Breast epithelium (tissue), 4 donors: ENCODE measurements at regions not wholly inside any gene's neighbourhood (a gene's known extent, or its start where the extent isn't known, plus 50 kb on each side); places are given as distances from the start of the nearest gene placed in this dataset.
"Not testable (repeated sequence)": the region's sequence is repeated elsewhere in the genome, so short reads cannot be mapped to it uniquely, and the experiment has no call there.

ENCODE experiments used
- DNase-seq, 2 donors: peaks; one replicate each; pipeline ENCODE4 v3.0.0-alpha.2; 2019; ENCODE audit warnings: low spot score in 2 of 2
- H3K27ac ChIP-seq, 2 donors: fragments of 200-600 bp; sonication (generic) in 1 of 2; one replicate each; pipeline ENCODE4 v1.5.1; 2016 to 2019; ENCODE audit warnings: mild to moderate bottlenecking in 1 of 2
- H3K27me3 ChIP-seq, 2 donors: fragments of 200-600 bp; sonication (generic) in 1 of 2; one replicate each; pipeline versions ENCODE4 v1.5.1 to v1.6.0; 2017 to 2019; ENCODE audit warnings: control low read depth in 1 of 2, mild to moderate bottlenecking in 1 of 2
- H3K36me3 ChIP-seq: fragments of 200-600 bp; one replicate; pipeline ENCODE4 v1.5.1; 2019
- H3K4me1 ChIP-seq, 2 donors: fragments of 200-600 bp; sonication (generic); one replicate each; pipeline ENCODE4 v1.5.1; 2016 to 2019; ENCODE audit warnings: control low read depth in 1 of 2
- H3K4me3 ChIP-seq, 3 donors: fragments of 200-600 bp; sonication (generic); 1 replicate in 2 of 3; 2 replicates in 1 of 3; pipeline ENCODE4 v1.5.1; 2016 to 2019; ENCODE audit warnings: mild to moderate bottlenecking in 3 of 3, moderate library complexity in 2 of 3
- H3K9me3 ChIP-seq, 2 donors: fragments of 200-600 bp; sonication (generic) in 1 of 2; one replicate each; pipeline ENCODE4 v1.5.1; 2016 to 2019; ENCODE audit warnings: control low read depth in 1 of 2
- CTCF ChIP-seq, 3 donors: fragments of 450-650 bp; IDR thresholded peaks; one replicate each; pipeline ENCODE4 v1.5.1; 2016 to 2017; ENCODE audit warnings: antibody characterized with exemption in 3 of 3, mild to moderate bottlenecking in 3 of 3, moderate library complexity in 3 of 3
- POLR2A ChIP-seq: fragments of 450-650 bp; IDR thresholded peaks from one replicate; pipeline ENCODE4 v1.6.1; 2016; ENCODE audit warnings: antibody characterized with exemption, mild to moderate bottlenecking, moderate library complexity
- POLR2AphosphoS5 ChIP-seq, 3 donors: sonication (generic); formaldehyde crosslinking; IDR thresholded peaks; one replicate each; pipeline ENCODE4 v1.6.1; 2017; ENCODE audit warnings: antibody characterized with exemption in 3 of 3
- intact Hi-C: fragments of 100-400 bp; cut with DNase I; formaldehyde crosslinking; loops from one replicate; pipeline ENCODE4 v1.15.1; 2023; ENCODE audit warnings: low total_unique reads

- Histone ChIP-seq H3K4me3 (no peak overlapping the region), H3K27me3 (no peaks in the 10 kb centered on the region), H3K36me3 (no peaks in the 10 kb centered on the region), H3K27ac (no peak overlapping the region), H3K9me3 (no peaks in the 10 kb centered on the region), H3K4me1 (no peaks in the 10 kb centered on the region)
- intact Hi-C loops, result no loop called here
- TF ChIP-seq POLR2A (no peak), POLR2AphosphoS5 (IDR thresholded peaks at IDR 0.05) (no peak), CTCF (IDR thresholded peaks at IDR 0.05) (no peak)
- no peak for DNase-seq
Measured at GRCh38 chr2:52594026-52594425, 1173.6 kb upstream of the CHAC2 start.

- H3K4me3 ChIP-seq, H3K4me1 ChIP-seq, H3K36me3 ChIP-seq, H3K9me3 ChIP-seq, H3K27ac ChIP-seq, H3K27me3 ChIP-seq, DNase-seq, intact Hi-C loops: not testable (repeated sequence)
Measured at GRCh38 chr2:52584071-52584470, 1183.5 kb upstream of the CHAC2 start.

- no peak for TF ChIP-seq POLR2AphosphoS5 (IDR thresholded peaks at IDR 0.05)
- no peak for TF ChIP-seq CTCF (IDR thresholded peaks at IDR 0.05)
- no peak for TF ChIP-seq POLR2A
- H3K9me3 ChIP-seq, result no peaks in the 10 kb centered on the region
- no peak overlapping the region for H3K27ac ChIP-seq
- no peak overlapping the region for H3K4me3 ChIP-seq
- no peaks in the 10 kb centered on the region for H3K27me3 ChIP-seq
- H3K36me3 ChIP-seq, result no peaks in the 10 kb centered on the region
- intact Hi-C loops, result no loop called here
- DNase-seq, result no peak
- H3K4me1 ChIP-seq, result no peaks in the 10 kb centered on the region
Measured at GRCh38 chr2:52572469-52572894, 1195.1 kb upstream of the CHAC2 start.

- Histone ChIP-seq H3K27ac (no peak overlapping the region), H3K4me3 (no peak overlapping the region), H3K4me1 (no peaks in the 10 kb centered on the region), H3K9me3 (no peaks in the 10 kb centered on the region), H3K27me3 (no peaks in the 10 kb centered on the region), H3K36me3 (no peaks in the 10 kb centered on the region)
- intact Hi-C loops, result no loop called here
- TF ChIP-seq POLR2A (no peak), POLR2AphosphoS5 (IDR thresholded peaks at IDR 0.05) (no peak), CTCF (IDR thresholded peaks at IDR 0.05) (no peak)
- no peak for DNase-seq
Measured at GRCh38 chr2:52571380-52572347, 1195.9 kb upstream of the CHAC2 start.

GRCh38 chr2:52570716-52571115, 1196.9 kb upstream of the CHAC2 start:
- Histone ChIP-seq H3K4me3 (no peak overlapping the region), H3K27me3 (no peaks in the 10 kb centered on the region), H3K9me3 (no peaks in the 10 kb centered on the region), H3K27ac (no peak overlapping the region), H3K4me1 (no peaks in the 10 kb centered on the region), H3K36me3 (no peaks in the 10 kb centered on the region)
- DNase-seq, result no peak
- TF ChIP-seq POLR2AphosphoS5 (IDR thresholded peaks at IDR 0.05) (no peak), CTCF (IDR thresholded peaks at IDR 0.05) (no peak), POLR2A (no peak)
- intact Hi-C loops, result no loop called here
